OCI-LY3 (cell line): ENCODE measurements at regions not wholly inside any gene's neighbourhood (a gene's known extent, or its start where the extent isn't known, plus 50 kb on each side); places are given as distances from the start of the nearest gene placed in this dataset.

Experiments
- EZH2phosphoT487 ChIP-seq: fragments of 200-600 bp; shearing (Covaris generic); IDR thresholded peaks from 2 replicates; pipeline ENCODE4 v1.6.1; 2018; ENCODE audit warnings: antibody characterized with exemption, mixed run types, low read depth
- TF ChIP-seq, protein P1 (sequence below): fragments of 200-600, 300-600 bp; sonication (generic); IDR thresholded peaks from 2 replicates; pipeline ENCODE4 v1.5.1; 2014; ENCODE audit warnings: antibody characterized with exemption, low read length, low read depth

DNA sequence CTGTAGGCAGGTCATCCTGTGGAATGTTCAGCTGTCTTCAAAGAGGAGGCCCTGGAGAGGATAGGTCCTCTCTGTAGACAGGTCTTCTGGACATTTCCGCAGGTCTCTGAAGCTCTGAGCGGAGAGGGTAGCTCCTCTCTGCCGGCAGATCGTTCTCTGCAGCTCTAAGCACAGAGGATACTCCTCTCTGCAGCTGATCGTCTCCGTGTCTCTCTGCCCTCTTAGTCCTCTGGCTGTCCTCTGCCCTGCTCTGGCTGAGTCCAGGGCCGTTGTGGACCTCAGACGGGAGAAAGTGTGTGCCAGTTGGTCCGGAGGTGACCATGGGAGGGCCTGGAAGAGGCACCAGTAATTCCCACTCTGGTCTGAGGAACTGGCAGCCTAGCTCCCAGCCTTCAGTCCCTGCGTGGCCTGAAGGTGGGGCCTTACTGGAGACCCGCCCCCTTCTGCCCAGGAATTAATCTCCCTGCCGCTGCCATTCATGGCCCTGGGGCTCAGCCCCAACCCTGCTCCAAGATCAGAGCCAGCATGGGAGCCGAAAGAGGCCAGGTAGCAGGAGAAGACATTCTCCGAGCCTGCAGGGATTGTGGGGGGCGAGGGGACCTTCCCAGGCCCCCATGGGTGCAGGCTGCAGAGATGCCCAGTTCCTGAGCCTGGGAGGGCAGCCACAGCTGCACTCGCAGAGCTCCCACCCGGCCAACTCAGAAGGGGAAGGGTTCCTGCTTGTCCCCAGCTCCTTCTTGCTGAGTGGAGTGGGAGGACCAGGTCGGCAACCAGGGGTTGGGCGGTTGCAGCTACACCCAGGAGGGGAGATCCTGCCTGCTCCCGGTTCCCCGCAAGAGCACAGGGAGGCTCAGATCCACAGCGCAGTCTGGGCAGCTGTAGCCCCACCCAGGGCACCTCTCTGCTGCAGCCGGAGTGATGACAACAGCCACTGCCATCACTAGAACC is 488.7 kb downstream of the RSL24D1 start:
- TF ChIP-seq, protein P1, sequence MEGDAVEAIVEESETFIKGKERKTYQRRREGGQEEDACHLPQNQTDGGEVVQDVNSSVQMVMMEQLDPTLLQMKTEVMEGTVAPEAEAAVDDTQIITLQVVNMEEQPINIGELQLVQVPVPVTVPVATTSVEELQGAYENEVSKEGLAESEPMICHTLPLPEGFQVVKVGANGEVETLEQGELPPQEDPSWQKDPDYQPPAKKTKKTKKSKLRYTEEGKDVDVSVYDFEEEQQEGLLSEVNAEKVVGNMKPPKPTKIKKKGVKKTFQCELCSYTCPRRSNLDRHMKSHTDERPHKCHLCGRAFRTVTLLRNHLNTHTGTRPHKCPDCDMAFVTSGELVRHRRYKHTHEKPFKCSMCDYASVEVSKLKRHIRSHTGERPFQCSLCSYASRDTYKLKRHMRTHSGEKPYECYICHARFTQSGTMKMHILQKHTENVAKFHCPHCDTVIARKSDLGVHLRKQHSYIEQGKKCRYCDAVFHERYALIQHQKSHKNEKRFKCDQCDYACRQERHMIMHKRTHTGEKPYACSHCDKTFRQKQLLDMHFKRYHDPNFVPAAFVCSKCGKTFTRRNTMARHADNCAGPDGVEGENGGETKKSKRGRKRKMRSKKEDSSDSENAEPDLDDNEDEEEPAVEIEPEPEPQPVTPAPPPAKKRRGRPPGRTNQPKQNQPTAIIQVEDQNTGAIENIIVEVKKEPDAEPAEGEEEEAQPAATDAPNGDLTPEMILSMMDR: no peak
- no peak for TF ChIP-seq EZH2phosphoT487
